ENCODE measurements at regions not wholly inside any gene's neighbourhood (a gene's known extent, or its start where the extent isn't known, plus 50 kb on each side); places are given as distances from the start of the nearest gene placed in this dataset.

DNA sequence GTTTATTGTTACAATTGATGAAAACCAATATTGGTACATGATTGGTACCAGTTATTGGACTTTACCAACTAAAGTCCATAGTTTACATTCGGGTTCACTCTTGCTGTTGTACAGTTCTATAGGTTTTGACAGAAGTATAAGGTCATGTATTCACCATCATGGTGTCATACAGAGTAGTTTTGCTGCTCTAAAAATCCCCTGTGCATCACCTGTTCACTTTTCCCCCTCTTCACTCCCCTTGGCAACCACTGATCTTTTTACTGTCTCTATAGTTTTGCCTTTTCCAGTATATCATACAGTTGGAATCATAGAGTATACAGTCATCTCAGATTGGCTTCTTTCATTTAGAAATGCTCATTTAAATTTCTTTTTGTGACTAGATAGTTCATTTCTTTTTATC lies 51.2 kb upstream of the MED4 start:
- DNase-seq (ENCODE audit: extremely low read depth in 1 of 2, low read depth in 1 of 2): no peak
